ENCODE measurements at regions not wholly inside any gene's neighbourhood (a gene's known extent, or its start where the extent isn't known, plus 50 kb on each side); places are given as distances from the start of the nearest gene placed in this dataset.

GRCh38 chr6:139994998-139995397, 620.5 kb upstream of the CITED2 start:
- no peak for TF ChIP-seq POLR2A (IDR thresholded peaks at IDR 0.05)
- TF ChIP-seq, protein P1, sequence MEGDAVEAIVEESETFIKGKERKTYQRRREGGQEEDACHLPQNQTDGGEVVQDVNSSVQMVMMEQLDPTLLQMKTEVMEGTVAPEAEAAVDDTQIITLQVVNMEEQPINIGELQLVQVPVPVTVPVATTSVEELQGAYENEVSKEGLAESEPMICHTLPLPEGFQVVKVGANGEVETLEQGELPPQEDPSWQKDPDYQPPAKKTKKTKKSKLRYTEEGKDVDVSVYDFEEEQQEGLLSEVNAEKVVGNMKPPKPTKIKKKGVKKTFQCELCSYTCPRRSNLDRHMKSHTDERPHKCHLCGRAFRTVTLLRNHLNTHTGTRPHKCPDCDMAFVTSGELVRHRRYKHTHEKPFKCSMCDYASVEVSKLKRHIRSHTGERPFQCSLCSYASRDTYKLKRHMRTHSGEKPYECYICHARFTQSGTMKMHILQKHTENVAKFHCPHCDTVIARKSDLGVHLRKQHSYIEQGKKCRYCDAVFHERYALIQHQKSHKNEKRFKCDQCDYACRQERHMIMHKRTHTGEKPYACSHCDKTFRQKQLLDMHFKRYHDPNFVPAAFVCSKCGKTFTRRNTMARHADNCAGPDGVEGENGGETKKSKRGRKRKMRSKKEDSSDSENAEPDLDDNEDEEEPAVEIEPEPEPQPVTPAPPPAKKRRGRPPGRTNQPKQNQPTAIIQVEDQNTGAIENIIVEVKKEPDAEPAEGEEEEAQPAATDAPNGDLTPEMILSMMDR (IDR thresholded peaks at IDR 0.05), result no peak
- TF ChIP-seq EP300 (IDR thresholded peaks at IDR 0.05), result no peak
- TF ChIP-seq POLR2AphosphoS5 (IDR thresholded peaks at IDR 0.05), result no peak
